ENCODE measurements at regions not wholly inside any gene's neighbourhood (a gene's known extent, or its start where the extent isn't known, plus 50 kb on each side); places are given as distances from the start of the nearest gene placed in this dataset.

DNA sequence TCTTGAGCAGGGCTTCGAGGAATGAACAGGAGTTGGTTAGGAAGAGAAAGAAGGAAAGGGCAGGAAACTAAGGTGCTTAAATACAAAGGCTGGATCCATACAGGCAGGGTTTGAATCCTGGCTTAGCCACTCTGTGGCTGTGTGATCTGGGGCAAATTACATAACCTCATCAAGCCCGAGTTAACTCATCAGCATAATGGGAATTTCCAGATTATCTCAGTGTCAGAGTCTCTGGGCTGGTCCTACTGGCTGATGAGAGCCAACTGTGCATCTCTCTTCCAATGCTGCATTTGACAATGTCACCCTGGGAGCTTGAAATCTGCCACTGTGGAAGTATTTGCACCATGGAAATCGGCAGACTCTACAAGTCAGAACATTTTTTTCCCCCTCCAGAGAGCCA, 83.8 kb upstream of the SLC6A6 start:
- no peak for DNase-seq

DNA sequence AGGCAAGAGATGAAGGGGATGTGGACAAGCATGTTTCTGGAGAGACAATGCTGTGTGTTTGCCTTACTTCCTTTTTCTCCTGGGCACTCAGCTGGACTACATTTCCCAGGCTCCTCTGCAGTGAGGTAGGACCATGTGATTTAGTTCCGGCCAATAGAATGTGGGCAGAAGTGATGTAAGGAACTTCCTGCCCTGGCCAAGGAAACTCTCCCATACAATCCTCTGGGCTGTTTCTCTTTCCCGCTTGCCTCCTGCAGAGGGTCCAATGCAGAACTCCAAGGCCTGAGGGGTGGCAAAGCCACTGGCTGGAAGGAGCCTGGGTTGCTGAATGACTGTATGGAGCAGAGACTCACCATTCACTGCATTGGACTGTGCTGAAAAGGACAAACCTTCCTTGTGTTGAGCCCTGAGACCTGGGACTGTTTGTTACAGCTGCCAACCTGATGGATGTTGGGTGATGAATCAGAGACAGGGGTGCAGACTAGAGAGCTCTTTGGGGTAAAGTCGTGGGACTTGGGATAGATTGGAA, 82.7 kb upstream of the SLC6A6 start:
- peak; percentile 18 for DNase-seq

DNA sequence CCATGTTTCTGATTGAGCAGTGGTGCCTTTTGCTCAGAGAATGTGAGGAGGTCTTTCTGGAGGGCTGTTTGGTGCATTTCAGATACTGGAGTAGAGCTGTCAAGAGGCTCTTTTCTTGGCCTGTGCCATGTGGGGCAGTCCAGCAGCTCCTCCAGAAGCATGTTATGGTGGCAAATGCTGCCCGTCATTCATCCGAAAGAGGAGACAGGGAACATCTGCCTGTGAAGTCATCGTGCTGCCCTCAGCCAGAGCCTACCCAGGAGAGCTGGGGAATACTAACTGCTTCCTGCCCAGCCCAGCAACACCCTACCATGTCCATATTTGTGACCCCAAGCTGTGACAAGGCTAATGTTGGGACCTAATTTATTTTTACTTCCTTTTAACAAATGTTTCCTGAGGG, 82.2 kb upstream of the SLC6A6 start:
- DNase-seq, result no peak

DNA sequence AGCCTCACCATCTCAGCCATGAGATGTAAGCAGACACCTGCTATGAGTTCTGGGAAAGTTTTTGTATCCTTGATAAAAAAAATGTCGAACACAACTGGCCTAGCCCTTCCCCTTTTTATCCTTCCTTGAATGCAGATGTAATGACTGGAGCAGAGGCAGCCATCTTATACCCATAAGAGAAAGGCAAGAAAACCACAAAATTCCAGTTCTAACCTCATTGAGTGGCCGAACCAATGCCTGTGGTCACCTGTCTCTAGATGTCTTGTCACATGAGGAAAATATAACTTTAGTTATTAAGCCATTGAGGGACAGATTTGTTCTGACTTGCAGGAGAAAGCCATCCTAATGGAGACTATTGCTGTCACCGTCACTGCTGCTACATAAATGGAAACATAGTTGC, 80.4 kb upstream of the SLC6A6 start:
- DNase-seq, result no peak

DNA sequence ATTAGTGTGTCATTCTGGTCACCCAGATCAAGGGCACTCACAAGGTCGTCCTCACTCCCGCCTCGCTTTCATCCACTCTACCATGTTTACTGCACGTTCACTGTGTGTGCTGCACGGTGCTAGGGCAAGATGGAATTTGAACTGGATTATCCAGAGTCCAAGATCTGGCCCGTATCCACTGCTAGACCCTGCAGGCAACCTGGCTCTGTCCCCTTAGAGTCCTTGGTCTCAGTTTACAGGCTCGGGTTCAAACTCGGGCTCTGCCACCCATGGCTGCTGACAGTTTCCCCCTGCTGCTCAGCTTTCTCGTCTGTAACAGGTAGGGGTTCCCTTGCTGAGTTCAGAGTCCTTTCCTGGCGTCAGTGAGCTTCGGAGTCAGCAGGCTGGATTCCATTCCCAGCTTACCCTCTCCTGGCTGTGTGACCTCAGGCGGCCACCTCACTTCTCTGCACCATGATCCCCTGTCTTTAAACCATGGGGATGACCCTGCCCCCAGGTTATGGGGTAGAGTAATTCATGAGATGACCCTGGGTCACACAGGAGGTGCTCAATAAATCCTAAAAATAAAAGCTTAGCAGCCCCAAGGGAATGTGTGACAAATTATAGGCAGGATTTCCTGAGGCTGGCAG, 79.6 kb upstream of the SLC6A6 start:
- DNase-seq, result no peak

DNA sequence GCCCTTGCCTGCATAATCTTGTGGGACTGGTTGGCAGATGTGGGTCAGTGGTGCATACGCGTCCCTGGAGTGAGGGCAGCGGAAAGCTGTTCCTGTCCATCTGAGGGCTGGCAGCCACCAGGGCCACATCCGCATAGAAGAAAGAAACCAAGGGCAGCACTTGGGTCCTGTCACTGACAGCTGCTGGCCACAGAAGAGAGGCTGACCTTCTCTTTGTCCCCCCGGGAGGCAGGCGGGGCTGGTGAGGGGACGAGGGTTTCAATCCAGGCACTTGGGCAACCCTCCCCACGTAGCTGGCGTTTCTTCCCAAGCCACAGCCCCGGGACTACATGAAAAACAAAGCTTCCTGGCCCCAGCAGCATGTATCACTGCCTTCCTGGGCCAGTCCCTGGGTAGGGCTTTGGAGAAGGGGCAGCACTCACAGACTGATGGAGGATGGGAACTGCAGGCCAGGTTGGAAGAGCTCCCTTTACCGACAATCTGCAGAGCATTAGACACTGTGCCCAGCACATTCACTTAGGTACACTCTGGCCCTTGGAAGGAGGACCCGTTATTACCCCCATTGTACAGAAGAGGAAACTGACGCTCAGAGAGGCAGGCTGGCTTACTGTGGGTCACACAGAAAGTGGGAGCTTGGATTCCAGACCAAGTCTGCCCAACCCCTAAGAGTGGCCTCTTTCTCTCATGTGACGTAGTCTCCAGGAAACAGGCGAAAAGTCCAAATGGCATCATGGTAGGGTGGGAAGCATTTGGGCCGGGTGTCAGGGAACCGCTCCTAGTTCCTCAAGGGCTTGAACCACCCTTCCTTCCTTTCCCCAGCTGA, 78.8 kb upstream of the SLC6A6 start:
- DNase-seq, result no peak

DNA sequence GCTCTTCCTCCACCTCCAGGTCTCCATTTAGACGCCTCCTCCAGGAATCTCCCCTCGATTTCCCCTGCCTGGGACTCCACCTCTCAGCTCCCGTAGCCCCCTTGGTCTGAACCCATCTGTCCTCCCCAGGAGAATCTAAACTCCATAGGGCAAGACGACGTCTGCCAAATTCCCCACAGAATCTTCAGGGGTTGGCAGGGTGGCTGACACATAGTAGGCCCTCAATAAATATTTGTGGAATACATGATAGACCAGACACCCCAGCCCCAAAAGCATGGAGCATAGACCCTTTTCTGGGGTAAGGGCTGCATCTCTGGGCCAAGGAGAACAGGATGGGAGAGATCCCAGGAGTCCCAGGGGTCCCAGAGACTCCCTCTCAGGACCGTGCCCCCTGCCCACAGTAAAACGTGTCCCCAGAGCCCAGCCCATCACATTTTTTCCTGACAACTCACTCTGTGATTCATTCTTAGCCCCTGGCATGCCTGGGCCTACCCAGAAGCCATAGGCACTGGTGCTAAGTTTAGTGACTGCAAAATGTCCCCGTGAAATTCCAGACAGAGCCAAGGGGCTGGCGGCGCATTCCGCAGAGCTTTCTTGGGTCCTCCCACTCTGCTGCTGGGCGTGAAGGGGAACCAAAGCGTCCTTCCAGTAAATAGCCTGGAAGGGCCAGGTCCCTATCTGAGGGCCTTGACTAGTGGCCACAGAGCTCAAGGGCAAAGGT, 78.0 kb upstream of the SLC6A6 start:
- no peak for DNase-seq

DNA sequence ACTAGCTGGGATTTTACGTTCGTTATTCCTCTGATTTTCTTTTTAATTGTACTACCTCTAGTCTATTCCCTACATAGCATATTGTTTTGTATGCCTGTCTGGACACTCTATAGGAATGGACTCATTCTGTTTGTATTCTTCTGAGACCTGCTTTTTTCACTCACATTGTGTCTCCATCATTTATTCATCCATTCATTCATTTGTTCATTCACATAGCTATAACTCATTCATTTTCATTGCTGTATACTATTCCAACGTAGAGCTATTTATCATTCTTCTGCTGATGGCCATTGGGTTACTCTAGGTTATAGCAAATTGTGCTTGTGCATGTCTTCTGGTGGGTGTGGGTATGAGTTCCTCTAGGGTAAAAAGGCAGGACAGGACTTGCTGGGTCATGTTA, 74.0 kb upstream of the SLC6A6 start:
- no peak for DNase-seq

DNA sequence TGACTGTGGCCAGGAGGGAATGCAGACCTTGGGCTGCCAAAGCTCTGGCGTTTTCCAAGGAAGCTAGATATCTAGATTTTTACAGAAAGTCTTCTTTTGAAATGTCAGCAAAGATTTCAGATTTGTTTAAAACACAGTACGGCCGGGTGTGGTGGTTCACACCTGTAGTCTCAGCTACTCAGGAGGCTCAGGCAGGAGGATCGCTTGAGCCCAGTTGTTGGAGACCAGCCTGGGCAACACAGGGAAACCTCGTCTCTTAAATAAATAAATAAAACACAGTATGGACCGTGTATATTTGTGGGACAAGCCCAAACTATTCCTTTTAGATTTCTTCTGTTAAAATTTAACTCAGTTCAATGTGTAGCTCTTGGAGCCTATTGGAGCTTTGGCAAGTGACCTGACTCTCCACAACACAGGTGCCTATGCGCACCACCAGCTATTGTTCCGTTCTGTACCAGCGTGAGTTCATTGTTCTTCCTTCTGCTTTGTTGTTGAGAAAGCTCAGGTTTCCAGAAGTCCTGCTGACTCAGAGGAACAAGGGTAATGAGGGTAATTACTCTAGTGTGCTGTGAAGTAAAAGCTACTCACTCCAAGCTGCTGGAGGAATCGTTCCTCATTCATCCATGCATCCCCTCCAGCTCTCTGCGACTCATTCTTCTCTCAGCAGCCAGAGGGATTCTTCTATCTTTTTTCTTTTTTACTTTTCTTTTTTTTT, 73.1 kb upstream of the SLC6A6 start:
- peak; percentile 3 for DNase-seq

DNA sequence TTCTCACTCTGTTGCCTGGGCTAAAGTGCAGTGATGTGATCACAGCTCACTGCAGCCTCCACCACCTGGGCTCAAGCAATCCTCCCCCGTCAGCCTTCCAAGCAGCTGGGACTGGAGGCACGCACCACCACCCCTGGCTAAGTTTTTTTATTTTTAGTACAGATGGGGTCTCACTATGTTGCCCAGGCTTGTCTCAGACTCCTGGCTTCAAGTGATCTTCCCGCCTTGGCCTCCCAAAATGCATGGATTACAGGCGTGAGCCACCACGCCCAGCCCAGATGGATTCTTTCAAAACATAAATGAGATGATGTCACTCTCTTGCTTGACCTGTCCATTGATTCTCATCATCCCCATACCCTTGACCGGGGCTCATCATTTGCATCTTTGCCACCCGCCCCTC, 72.6 kb upstream of the SLC6A6 start:
- DNase-seq, result no peak

DNA sequence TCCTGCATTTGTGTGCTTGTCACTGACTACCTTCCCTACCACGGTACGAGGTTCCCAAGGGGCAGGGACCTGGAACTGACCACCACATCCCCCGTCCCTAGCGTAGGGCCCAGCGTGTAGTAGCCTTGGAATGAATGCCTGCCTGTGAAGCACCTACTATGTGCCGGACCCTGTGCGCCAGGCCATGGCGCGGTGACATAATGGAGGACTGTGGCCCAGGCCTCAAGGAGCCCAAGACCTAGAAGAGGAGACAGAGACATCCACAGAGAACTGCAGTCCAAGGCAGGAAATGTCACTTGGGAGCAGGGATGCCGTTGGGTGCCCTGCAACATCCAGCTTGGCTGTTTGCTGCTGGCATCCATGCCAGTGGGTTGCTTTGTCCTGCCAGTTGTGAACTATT, 71.9 kb upstream of the SLC6A6 start:
- DNase-seq, result no peak

DNA sequence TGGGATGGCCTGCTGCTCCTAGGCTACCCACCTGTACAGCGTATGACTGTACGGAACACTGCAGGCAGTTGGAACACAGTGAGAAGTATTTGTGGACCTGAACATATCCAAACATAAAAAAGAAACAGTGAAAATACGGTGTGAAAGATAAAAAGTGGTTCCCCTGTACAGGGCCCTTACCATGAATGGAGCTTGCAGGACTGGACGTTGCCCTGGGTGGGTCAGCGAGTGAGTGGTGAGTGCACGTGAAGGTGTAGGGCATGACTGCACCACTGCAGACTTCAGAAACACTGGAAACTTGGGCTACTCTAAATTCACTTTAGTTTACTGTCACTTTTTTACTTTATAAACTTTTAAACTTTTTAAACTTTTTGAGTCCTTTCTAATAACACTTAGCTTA, 71.2 kb upstream of the SLC6A6 start:
- DNase-seq, result no peak

DNA sequence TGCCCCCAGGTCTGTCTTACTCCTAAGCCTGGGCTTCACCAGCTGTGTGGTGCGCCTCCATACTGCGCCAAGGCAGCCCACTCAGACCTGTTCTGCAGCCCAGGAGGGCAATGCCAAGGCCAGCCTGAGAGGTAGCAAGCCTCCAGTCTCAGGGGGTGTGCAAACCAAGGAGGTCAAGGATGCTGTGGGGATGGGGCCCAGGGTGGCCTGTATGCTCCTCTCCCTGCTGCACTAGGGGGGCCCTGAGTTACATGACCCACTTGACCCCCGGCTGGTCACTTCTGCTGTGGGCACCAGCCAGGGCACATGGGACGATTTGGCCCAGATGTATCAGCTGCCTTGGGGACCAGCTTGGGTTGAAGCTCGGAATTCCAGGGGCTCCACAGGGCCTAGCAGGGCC, 70.0 kb upstream of the SLC6A6 start:
- no peak for DNase-seq

DNA sequence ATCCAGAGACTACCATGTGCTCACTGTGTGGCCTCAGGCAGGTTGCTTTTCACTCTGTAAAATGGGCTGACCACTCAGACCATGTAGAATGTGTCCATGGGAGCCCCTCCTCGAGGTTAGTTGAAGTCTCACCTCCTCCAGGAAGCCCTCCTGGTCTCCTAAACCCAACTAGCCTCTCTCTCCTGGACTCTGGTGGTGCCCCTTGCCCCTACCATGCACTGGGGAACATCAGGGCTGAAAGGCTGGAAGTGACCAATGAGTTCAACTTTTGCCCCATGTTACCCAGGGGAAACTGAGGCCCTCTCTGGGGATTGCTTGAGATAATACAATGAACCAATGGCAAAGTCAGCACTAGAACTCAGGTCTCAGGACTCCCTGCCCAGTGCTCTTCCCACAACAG, 69.2 kb upstream of the SLC6A6 start:
- DNase-seq, result no peak

DNA sequence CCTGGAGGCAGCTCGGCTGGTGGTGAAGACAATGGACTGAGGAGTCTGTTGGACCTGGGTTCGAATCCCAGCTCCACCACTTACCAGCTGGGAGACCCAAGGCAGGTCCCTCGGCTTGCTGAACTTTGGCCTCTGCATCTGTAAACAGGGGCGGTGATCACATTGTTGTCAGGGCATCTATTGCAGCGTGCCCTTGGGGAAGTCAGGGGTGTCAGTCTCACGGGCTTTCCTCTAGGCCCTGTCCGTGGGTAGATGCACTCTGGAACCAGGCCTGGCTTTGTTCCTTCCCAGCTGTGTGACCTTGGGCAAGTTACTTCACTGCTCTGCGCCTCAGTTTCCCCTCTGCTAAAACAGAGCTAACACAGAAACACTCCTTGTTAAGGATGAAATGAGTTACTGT, 68.8 kb upstream of the SLC6A6 start:
- DNase-seq, result no peak

DNA sequence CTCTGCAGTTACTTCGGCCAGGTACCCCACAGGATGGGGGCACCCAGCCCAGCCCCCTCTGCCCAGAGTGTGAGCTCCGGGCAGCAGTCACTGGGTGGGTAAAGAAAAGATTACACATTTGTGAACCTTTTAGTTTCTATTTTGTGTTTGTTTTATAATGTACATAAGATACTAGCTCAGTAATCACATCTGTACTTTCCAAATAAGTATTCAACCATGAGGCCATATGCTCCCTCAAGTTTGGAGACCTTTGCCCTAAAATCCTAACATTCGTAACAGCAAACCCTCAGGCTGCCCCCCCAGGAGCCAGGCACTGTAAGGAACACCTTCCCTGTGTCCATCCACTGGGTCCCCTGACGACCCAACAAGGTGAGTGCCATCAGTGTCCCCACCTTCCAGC, 68.3 kb upstream of the SLC6A6 start:
- DNase-seq, result no peak

DNA sequence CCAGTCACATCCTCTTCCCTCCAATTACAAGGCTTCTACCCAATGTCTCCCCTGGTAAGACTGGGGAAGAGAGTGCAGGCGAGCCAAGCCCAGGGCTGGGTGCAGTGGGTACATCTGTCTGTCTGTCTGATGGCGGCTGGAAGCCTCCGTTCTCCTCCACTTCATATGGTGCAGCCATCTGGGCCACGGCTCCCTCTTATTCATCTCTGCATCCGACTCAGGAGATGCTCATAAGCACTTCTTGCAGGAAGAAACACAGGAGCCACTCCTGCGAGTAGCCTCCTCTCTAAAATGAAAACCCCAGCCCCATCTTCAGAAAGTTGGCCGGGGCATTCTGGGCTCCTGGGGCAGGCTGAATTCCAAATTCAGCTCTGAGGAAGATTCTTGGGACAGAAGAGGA, 67.5 kb upstream of the SLC6A6 start:
- DNase-seq, result no peak

DNA sequence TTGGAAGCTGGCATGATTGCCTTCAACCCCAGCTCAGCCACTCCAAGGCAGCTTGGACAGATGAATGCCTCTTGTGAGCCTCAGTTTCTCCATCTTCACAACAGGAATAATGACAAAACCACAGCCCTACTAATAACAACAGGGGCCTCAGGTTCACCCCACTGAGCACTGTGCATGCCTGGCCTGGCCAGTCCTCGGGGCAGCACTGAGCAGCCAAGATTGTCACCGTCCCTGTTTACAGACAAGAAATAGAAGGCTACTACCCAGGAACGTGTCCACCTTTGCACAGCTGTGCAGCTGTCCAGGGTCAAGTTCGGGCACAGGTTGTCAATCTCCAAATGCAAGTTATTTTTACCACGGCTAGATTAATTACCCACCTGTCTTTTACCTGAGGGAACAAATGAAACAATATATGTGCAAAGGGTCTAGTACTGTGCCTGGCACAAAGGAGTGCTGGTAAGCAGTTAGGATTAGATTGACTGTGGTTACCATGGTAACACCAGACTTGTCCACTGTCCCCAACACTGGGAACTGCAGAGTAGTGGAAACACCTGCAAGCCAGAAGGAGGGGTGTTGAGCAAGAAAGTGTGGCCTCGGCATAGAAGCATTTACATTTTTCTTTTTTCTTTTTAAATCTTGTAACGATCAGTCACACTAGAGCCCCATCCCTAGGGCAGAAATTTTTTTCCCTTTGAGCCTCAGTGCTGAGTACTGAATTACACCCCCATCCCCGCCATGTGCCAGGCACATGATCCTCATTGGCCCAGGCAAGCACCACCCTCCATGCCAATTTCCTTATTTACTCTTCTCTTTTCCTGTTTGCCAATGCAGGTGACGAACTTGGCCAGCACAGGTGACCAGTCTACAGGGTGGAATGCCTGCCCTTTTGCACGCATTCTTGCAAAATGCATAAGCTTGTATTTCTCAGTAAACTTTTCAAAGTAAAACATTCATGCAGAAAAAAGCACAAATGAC, 66.3 kb upstream of the SLC6A6 start:
- DNase-seq, result no peak

DNA sequence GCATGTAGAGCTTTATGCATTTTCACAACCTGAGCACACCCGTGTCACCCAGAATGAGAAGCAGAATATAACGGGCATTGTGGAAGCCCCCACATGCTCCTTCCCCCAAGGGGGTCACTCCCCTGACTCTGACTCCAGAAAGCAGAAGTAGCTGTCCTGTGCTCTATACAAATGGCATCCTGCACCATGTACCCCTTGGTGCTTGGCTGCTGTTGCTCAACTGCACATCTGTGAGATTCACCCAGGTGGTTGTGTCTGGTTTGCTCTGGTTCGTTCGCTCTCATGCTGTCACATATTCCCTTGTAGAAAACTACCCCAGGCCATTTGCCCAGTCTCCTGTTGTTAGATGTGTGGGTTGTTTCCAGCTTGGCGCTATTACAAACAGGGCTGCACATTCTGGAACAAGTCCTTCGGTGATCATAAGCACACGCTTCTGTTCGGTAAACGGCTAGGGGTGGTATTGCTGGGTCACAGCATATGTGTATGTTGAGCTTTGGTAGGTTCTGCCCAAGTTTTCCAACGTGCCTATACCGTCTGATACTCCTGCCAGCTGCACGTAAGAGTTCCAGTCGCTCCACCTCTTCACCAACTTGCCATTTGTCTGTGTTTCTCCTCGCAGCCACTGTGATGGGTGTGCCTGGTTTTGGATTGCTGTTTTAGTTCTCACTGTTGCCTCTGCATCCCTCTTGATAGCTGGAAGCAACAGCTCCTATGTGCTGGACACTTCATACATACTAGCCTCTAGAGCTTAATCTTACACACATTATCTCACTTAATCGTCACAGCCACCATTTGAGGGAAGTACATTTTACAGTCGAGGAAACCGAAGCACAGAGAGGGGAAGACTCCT, 65.4 kb upstream of the SLC6A6 start:
- no peak for DNase-seq

DNA sequence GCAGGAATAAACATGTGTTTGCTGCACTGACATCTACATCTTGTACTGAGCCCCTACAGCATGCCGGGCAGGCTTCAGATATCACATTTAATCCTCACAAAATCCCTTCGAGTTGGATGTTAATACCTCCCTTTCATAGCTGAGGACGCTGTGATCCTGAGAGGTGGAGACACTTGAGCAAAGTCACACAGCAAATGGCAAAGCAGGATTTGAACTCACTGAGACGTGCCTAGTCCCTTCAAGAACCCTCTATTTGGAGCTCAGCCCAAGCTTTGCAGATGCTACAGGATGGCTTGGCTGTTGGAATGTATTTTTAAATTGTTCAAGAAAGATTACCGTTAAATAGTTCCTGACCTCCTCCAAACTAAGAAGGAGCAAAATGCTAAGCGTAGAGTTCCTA, 64.6 kb upstream of the SLC6A6 start:
- DNase-seq, result no peak

DNA sequence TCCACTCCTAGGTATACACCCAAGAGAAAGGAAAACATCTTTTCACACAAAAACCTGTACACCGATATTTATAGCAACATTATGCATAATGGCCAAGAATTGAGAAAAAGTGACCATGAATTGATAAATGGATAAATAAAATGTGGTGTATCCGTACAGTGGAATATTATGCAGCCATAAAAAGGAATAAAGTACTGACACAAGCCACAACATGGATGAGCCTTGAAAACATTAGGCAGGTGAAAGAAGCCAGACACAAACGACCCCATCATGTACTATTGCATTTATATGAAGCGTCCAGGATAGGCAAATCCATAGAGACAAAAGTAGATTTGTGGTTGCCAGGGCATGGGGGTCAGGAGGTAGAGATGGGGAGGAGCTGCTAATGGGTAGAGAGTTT, 64.2 kb upstream of the SLC6A6 start:
- DNase-seq, result no peak
